ENCODE measurements at regions not wholly inside any gene's neighbourhood (a gene's known extent, or its start where the extent isn't known, plus 50 kb on each side); places are given as distances from the start of the nearest gene placed in this dataset.

- Histone ChIP-seq H3K27ac (ENCODE audit: low read length) (no peak overlapping the region), H3F3A (ENCODE audit: low read length, unreplicated experiment) (no peaks in the 10 kb centered on the region), H2AFZ (ENCODE audit: low read length) (no peak overlapping the region), H4K20me1 (ENCODE audit: low read length) (no peaks in the 10 kb centered on the region), H3K79me2 (ENCODE audit: low read length) (no peaks in the 10 kb centered on the region), H3K4me2 (ENCODE audit: low read length) (no peak overlapping the region), H3K9ac (ENCODE audit: low read length) (no peak overlapping the region), H3K9me3 (ENCODE audit: low read length) (no peaks in the 10 kb centered on the region), H3K4me3 (ENCODE audit: low read length) (no peak overlapping the region), H3K4me1 (ENCODE audit: insufficient read depth, low read length) (peaks cover 11% of the 10 kb centered on the region), H3K27me3 (ENCODE audit: low read length) (no peaks in the 10 kb centered on the region), H3K9me2 (replicated peaks; ENCODE audit: low read length) (no peaks in the 10 kb centered on the region), H3K36me3 (ENCODE audit: low read depth, low read length) (no peaks in the 10 kb centered on the region)
- DNase-seq: no peak
- BruUV-seq (replicated peaks): no TSS peak
- intact Hi-C loops (cut with micrococcal nuclease): no loop called here
- ChIA-PET CTCF (interaction anchor here (0.5 to 0.6 kb wide), 2 partner anchors 72 to 160 kb away, joined by 3 to 4 read pairs; no protein-coding TSS in a partner anchor), POLR2A (ENCODE audit: unreplicated experiment) (no interaction called here)
- TF ChIP-seq EZH2 (IDR thresholded peaks at IDR 0.05; ENCODE audit: low read length, unreplicated experiment) (no peak), EZH2phosphoT487 (IDR thresholded peaks at IDR 0.05; ENCODE audit: borderline replicate concordance, low read length) (no peak), CTCF (conservative IDR thresholded peaks at IDR 0.05; ENCODE audit: low read depth, low read length) (no peak)
- ATAC-seq: no peak
Measured at GRCh38 chr2:120509213-120509815, 163.4 kb downstream of the INHBB start.

- Histone ChIP-seq H3K4me2 (ENCODE audit: low read length) (no peak overlapping the region), H3F3A (ENCODE audit: low read length, unreplicated experiment) (no peaks in the 10 kb centered on the region), H3K4me1 (ENCODE audit: insufficient read depth, low read length) (peaks cover 7% of the 10 kb centered on the region), H3K4me3 (ENCODE audit: low read length) (no peak overlapping the region), H3K79me2 (ENCODE audit: low read length) (no peaks in the 10 kb centered on the region), H3K9ac (ENCODE audit: low read length) (no peak overlapping the region), H2AFZ (ENCODE audit: low read length) (no peak overlapping the region), H3K36me3 (ENCODE audit: low read depth, low read length) (no peaks in the 10 kb centered on the region), H3K9me2 (replicated peaks; ENCODE audit: low read length) (no peaks in the 10 kb centered on the region), H4K20me1 (ENCODE audit: low read length) (no peaks in the 10 kb centered on the region), H3K27ac (ENCODE audit: low read length) (no peak overlapping the region), H3K27me3 (ENCODE audit: low read length) (no peaks in the 10 kb centered on the region), H3K9me3 (ENCODE audit: low read length) (no peaks in the 10 kb centered on the region)
- no TSS peak for BruUV-seq (replicated peaks)
- DNase-seq: no peak
- intact Hi-C loops (cut with micrococcal nuclease): no loop called here
- no peak for ATAC-seq
- TF ChIP-seq CTCF (conservative IDR thresholded peaks at IDR 0.05; ENCODE audit: low read depth, low read length) (no peak), EZH2phosphoT487 (IDR thresholded peaks at IDR 0.05; ENCODE audit: borderline replicate concordance, low read length) (no peak)
- CTCF ChIA-PET: no interaction called here
- POLR2A ChIA-PET (ENCODE audit: unreplicated experiment): no interaction called here
Measured at GRCh38 chr2:120509991-120510735, 164.2 kb downstream of the INHBB start.

GRCh38 chr2:120510751-120511395 is 164.9 kb downstream of the INHBB start:
- no peaks in the 10 kb centered on the region for H3K36me3 ChIP-seq (ENCODE audit: low read depth, low read length)
- H3K27me3 ChIP-seq (ENCODE audit: low read length): no peaks in the 10 kb centered on the region
- POLR2A ChIA-PET (ENCODE audit: unreplicated experiment): no interaction called here
- no peaks in the 10 kb centered on the region for H3F3A ChIP-seq (ENCODE audit: low read length, unreplicated experiment)
- no TSS peak for BruUV-seq (replicated peaks)
- no peak overlapping the region for H2AFZ ChIP-seq (ENCODE audit: low read length)
- H3K9ac ChIP-seq (ENCODE audit: low read length): no peak overlapping the region
- no peak overlapping the region for H3K4me3 ChIP-seq (ENCODE audit: low read length)
- CTCF ChIA-PET: no interaction called here
- H3K4me2 ChIP-seq (ENCODE audit: low read length): no peak overlapping the region
- ATAC-seq: no peak
- H3K79me2 ChIP-seq (ENCODE audit: low read length): no peaks in the 10 kb centered on the region
- intact Hi-C loops (cut with micrococcal nuclease): no loop called here
- H3K4me1 ChIP-seq (ENCODE audit: insufficient read depth, low read length): peaks cover 7% of the 10 kb centered on the region
- no peak for TF ChIP-seq EZH2phosphoT487 (IDR thresholded peaks at IDR 0.05; ENCODE audit: borderline replicate concordance, low read length)
- TF ChIP-seq CTCF (conservative IDR thresholded peaks at IDR 0.05; ENCODE audit: low read depth, low read length): no peak
- TF ChIP-seq EZH2 (IDR thresholded peaks at IDR 0.05; ENCODE audit: low read length, unreplicated experiment): no peak
- DNase-seq: no peak
- no peak overlapping the region for H3K27ac ChIP-seq (ENCODE audit: low read length)
- no peaks in the 10 kb centered on the region for H3K9me3 ChIP-seq (ENCODE audit: low read length)
- no peaks in the 10 kb centered on the region for H4K20me1 ChIP-seq (ENCODE audit: low read length)
- no peaks in the 10 kb centered on the region for H3K9me2 ChIP-seq (replicated peaks; ENCODE audit: low read length)

Data from PC-3 (cell line).